ENCODE measurements at regions not wholly inside any gene's neighbourhood (a gene's known extent, or its start where the extent isn't known, plus 50 kb on each side); places are given as distances from the start of the nearest gene placed in this dataset.

DNA sequence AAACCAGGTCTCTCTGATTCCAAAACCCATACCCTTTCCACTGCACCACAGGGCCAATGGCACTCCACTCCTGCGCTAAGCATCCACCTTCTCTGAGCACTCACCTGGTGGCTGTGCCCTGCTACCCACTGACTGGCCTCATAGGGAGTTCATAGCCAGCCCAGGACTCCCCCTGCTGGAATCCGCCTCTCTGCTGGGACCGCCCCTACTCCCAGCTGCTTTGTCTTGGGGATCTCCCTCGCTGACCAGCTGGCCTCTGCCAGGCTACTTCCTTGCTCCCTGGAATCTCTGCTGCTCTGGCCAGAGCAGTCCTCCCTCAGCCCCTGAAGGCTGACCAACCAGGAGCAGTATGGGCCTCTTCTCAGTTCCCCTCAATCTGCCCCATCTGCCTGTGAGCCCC lies 129.7 kb downstream of the FAXC start:
- no peaks in the 10 kb centered on the region for H3K79me2 ChIP-seq (ENCODE audit: low read length)
- peaks cover 5% of the 10 kb centered on the region; the same call in 1 of the 2 replicates for H3K4me1 ChIP-seq (ENCODE audit: low read length)
- no peak overlapping the region for H3K27ac ChIP-seq (ENCODE audit: low read length)
- no peak overlapping the region for H3K4me3 ChIP-seq (ENCODE audit: low read length)
- TF ChIP-seq, protein P1, sequence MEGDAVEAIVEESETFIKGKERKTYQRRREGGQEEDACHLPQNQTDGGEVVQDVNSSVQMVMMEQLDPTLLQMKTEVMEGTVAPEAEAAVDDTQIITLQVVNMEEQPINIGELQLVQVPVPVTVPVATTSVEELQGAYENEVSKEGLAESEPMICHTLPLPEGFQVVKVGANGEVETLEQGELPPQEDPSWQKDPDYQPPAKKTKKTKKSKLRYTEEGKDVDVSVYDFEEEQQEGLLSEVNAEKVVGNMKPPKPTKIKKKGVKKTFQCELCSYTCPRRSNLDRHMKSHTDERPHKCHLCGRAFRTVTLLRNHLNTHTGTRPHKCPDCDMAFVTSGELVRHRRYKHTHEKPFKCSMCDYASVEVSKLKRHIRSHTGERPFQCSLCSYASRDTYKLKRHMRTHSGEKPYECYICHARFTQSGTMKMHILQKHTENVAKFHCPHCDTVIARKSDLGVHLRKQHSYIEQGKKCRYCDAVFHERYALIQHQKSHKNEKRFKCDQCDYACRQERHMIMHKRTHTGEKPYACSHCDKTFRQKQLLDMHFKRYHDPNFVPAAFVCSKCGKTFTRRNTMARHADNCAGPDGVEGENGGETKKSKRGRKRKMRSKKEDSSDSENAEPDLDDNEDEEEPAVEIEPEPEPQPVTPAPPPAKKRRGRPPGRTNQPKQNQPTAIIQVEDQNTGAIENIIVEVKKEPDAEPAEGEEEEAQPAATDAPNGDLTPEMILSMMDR (IDR thresholded peaks at IDR 0.05; ENCODE audit: low read depth, low read length) = peak; percentile 41
- TF ChIP-seq EZH2phosphoT487 (IDR thresholded peaks at IDR 0.05; ENCODE audit: low read depth) = no peak
- no peaks in the 10 kb centered on the region for H4K20me1 ChIP-seq (ENCODE audit: insufficient read depth, low read length)
- no peaks in the 10 kb centered on the region for H3K27me3 ChIP-seq (ENCODE audit: low read depth, low read length)
- no peaks in the 10 kb centered on the region for H3K36me3 ChIP-seq (replicated peaks; ENCODE audit: low read depth, low read length)
- H3K9me3 ChIP-seq (ENCODE audit: insufficient read depth, low read length) = no peaks in the 10 kb centered on the region
- peak overlapping the region; percentile 4; the same call in 1 of the 2 replicates for H3K4me2 ChIP-seq (ENCODE audit: low read length)
- H2AFZ ChIP-seq (ENCODE audit: low read depth, low read length) = no peak overlapping the region
- H3K9ac ChIP-seq (ENCODE audit: low read length) = no peak overlapping the region

DNA sequence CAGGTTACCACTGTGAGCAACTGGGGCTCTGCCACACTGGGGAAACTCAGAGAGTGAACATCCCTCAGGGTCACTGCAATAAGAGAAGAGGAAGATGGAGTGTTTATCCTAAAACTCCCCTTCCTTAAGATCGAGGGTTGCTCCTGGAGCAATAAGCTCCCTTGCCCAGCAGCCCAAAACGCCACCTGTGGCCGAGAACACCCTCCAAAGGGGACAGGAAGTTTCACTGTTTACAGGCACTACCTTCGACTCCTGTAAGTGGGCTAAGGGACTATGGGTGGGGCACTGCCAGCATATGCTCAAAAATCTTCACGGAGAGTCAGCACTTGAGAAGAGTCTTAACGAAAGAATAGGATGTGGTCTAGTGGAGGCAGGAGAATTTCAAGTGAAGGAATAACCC lies 132.5 kb downstream of the FAXC start:
- H3K4me1 ChIP-seq (ENCODE audit: low read length) = peaks cover 5% of the 10 kb centered on the region; the same call in 1 of the 2 replicates
- H4K20me1 ChIP-seq (ENCODE audit: insufficient read depth, low read length) = no peaks in the 10 kb centered on the region
- no peak overlapping the region for H2AFZ ChIP-seq (ENCODE audit: low read depth, low read length)
- no peaks in the 10 kb centered on the region for H3K27me3 ChIP-seq (ENCODE audit: low read depth, low read length)
- TF ChIP-seq EZH2phosphoT487 (IDR thresholded peaks at IDR 0.05; ENCODE audit: low read depth) = no peak
- H3K79me2 ChIP-seq (ENCODE audit: low read length) = no peaks in the 10 kb centered on the region
- no peak overlapping the region for H3K27ac ChIP-seq (ENCODE audit: low read length)
- H3K4me3 ChIP-seq (ENCODE audit: low read length) = no peak overlapping the region
- no peaks in the 10 kb centered on the region for H3K36me3 ChIP-seq (replicated peaks; ENCODE audit: low read depth, low read length)
- H3K9ac ChIP-seq (ENCODE audit: low read length) = no peak overlapping the region
- no peak overlapping the region for H3K4me2 ChIP-seq (ENCODE audit: low read length)
- H3K9me3 ChIP-seq (ENCODE audit: insufficient read depth, low read length) = no peaks in the 10 kb centered on the region

DNA sequence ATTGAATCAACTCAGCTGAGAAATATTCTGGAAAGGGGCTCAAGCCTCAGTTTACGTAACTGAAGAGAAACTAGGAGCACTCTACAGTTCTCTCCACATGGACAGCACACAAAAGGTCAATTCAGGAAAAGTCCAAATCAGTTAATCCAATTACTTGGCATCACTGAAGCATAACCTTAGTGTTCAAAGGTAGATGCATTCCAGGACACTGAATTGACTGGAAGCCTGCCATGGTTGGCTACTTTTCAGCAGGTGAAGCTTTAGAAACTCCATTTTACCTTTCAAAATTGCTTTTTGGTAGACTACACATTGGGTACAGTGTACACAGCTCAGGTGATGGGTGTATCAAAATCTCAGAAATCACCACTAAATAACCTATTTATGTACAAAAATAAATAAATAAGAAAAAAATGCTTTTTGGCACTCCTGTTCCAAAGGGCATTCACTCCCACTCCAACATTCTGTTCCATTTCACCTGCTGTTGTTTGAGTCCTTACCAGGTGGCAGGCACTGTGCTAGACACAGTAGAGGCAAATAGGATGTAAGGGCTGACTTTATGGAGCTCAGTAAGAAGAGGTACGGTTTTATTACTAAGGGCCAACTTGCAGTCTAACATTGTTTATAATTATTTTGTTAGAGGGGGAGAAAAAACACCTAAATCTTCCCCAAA lies 153.4 kb downstream of the FAXC start:
- peaks cover under 1% of the 10 kb centered on the region; the same call in 1 of the 2 replicates for H3K4me1 ChIP-seq (ENCODE audit: low read length)
- H4K20me1 ChIP-seq (ENCODE audit: insufficient read depth, low read length) = no peaks in the 10 kb centered on the region
- no peak overlapping the region for H3K9ac ChIP-seq (ENCODE audit: low read length)
- no peak overlapping the region for H3K27ac ChIP-seq (ENCODE audit: low read length)
- H3K79me2 ChIP-seq (ENCODE audit: low read length) = no peaks in the 10 kb centered on the region
- H3K36me3 ChIP-seq (replicated peaks; ENCODE audit: low read depth, low read length) = no peaks in the 10 kb centered on the region
- no peak overlapping the region for H3K4me2 ChIP-seq (ENCODE audit: low read length)
- H3K4me3 ChIP-seq (ENCODE audit: low read length) = no peak overlapping the region
- TF ChIP-seq EZH2phosphoT487 (IDR thresholded peaks at IDR 0.05; ENCODE audit: low read depth) = no peak
- no peaks in the 10 kb centered on the region for H3K27me3 ChIP-seq (ENCODE audit: low read depth, low read length)
- H3K9me3 ChIP-seq (ENCODE audit: insufficient read depth, low read length) = no peaks in the 10 kb centered on the region
- no peak overlapping the region for H2AFZ ChIP-seq (ENCODE audit: low read depth, low read length)

DNA sequence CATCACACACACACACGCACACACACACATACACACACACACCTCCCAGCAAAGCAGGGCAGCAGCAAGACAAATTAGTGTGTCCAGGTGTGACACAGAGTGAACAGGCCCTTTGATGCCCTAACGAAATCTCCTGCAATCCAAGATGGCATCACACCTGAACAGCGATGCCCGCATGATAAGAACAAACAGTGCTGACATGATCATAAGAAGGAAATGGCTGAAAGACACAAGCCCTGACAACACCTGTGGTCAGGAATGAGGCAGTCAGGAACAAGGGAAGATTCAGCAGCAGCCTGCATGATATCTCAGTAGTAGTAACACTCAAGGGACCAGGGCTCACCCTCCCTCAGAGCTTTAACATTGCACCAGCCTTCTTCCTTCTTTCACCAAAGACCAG lies 156.9 kb downstream of the FAXC start:
- Histone ChIP-seq H3K9ac (ENCODE audit: low read length) (no peak overlapping the region), H2AFZ (ENCODE audit: low read depth, low read length) (no peak overlapping the region), H3K36me3 (replicated peaks; ENCODE audit: low read depth, low read length) (no peaks in the 10 kb centered on the region), H3K27ac (ENCODE audit: low read length) (no peak overlapping the region), H3K4me2 (ENCODE audit: low read length) (no peak overlapping the region), H4K20me1 (ENCODE audit: insufficient read depth, low read length) (no peaks in the 10 kb centered on the region), H3K4me3 (ENCODE audit: low read length) (no peak overlapping the region), H3K4me1 (ENCODE audit: low read length) (peaks cover 18% of the 10 kb centered on the region), H3K79me2 (ENCODE audit: low read length) (no peaks in the 10 kb centered on the region), H3K9me3 (ENCODE audit: insufficient read depth, low read length) (no peaks in the 10 kb centered on the region), H3K27me3 (ENCODE audit: low read depth, low read length) (no peaks in the 10 kb centered on the region)
- no peak for TF ChIP-seq EZH2phosphoT487 (IDR thresholded peaks at IDR 0.05; ENCODE audit: low read depth)
- TF ChIP-seq, protein P1 (IDR thresholded peaks at IDR 0.05; ENCODE audit: low read depth, low read length) = no peak
